GM10248 (cell line): ENCODE measurements at regions not wholly inside any gene's neighbourhood (a gene's known extent, or its start where the extent isn't known, plus 50 kb on each side); places are given as distances from the start of the nearest gene placed in this dataset.

Experiments used
- CTCF ChIA-PET: fragments of 300-600 bp; sonication (Branson Sonifier 250); formaldehyde crosslinking; extraction: SDS; loops from one replicate; lab custom pipeline; 2021; ENCODE audit warnings: antibody characterized with exemption; lab: Yijun Ruan, JAX
- POLR2A ChIA-PET: fragments of 350-650 bp; sonication (Branson Sonifier 250); formaldehyde crosslinking; extraction: SDS; loops from one replicate; lab custom pipeline; 2020; ENCODE audit warnings: antibody characterized with exemption; lab: Yijun Ruan, JAX
- DNase-seq: peaks from one replicate; pipeline ENCODE4 v3.0.0; 2012; ENCODE audit errors: extremely low spot score
- TF ChIP-seq, protein P1 (sequence below): IDR thresholded peaks from 2 replicates; pipeline ENCODE4 v1.5.1; 2012; ENCODE audit warnings: mild to moderate bottlenecking, low read depth; ENCODE audit errors: extremely low read depth, missing control alignments, control extremely low read depth

DNA sequence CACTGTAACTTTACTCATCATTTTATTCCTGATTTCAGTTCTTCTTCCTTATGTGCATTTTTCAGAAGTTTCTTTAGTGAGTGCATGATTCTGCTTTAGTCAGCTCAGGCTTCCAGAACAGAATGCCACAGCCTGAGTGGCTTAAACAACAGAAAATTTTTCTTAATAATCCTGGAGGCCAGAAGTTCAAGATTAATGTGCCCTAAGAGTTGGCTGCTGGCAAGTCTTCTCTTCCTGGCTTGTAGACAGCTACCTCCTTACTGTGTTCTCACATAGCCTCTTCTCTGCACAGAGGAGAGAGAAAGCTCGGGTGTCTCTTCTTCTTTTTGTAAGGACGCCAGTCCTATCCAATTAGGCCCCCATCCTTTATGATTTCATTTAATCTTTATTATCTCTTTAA, 443.1 kb upstream of the RGS17 start:
- TF ChIP-seq, protein P1, sequence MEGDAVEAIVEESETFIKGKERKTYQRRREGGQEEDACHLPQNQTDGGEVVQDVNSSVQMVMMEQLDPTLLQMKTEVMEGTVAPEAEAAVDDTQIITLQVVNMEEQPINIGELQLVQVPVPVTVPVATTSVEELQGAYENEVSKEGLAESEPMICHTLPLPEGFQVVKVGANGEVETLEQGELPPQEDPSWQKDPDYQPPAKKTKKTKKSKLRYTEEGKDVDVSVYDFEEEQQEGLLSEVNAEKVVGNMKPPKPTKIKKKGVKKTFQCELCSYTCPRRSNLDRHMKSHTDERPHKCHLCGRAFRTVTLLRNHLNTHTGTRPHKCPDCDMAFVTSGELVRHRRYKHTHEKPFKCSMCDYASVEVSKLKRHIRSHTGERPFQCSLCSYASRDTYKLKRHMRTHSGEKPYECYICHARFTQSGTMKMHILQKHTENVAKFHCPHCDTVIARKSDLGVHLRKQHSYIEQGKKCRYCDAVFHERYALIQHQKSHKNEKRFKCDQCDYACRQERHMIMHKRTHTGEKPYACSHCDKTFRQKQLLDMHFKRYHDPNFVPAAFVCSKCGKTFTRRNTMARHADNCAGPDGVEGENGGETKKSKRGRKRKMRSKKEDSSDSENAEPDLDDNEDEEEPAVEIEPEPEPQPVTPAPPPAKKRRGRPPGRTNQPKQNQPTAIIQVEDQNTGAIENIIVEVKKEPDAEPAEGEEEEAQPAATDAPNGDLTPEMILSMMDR: no peak
- no peak for DNase-seq
- CTCF ChIA-PET: interaction anchor here (0.9 to 1.5 kb wide), 2 partner anchors 14 to 41 kb away, joined by 3 read pairs; no protein-coding TSS in a partner anchor
- POLR2A ChIA-PET: no interaction called here

DNA sequence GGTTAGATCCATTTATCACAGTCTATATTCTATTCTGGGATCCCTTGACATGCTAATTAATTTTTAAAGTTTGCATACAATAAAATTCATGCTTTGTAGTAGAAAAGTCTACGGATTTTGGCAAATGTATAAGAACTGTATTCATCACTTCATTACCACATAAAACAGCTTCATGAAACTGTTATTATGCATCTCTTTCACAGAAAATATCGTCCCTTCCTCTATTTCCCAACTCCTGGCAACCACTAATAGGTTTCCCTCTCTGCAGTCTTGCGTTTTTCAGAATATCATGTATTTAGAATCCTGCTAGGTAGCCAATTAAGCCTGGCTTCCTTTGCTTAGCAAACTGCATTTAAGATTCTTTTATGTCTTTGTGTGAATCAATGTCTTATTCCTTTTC, 441.3 kb upstream of the RGS17 start:
- no peak for DNase-seq
- TF ChIP-seq, protein P1: no peak
- ChIA-PET POLR2A (no interaction called here), CTCF (interaction anchor here (2.2 kb wide), 1 partner anchor 15 kb away, joined by 6 read pairs; no protein-coding TSS in a partner anchor)

DNA sequence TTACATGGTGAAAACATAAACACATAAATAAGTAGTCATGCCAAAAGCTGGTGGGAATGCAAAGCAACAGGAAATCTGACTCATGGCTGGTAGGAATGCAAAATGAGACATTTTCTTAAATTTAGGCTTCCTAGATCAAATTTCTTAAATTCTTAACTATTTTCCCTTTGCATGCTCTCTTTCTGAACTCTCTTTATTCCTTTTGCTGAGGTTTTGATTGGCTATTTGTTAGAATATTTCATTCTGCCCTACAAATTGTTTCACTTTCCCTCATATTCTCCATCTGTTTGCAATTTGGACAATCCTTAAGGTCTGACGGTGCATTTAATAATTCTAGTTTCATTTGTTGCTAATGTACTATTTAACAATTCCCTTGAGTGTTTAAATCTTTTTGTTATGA, 437.5 kb upstream of the RGS17 start:
- ChIA-PET POLR2A (no interaction called here), CTCF (no interaction called here)
- no peak for DNase-seq
- TF ChIP-seq, protein P1: no peak

DNA sequence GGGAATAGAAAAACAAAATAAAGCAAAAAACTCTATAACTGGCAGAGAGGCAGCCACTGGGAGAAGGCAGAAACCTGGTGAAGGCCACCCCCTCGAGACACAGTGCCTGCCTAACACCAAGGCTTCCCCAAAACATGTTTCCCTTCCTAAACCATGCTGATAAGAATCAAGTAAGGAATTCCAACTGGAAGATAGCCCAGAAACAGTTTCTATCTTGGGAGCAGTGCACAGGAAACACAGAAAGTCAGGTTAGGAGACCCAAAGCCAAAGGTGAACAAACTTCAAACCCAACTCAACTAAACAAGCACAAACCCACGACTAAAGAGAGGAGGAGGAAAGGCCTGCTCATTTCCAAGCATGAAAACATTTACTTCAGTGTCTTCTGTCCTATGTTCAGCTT, 433.7 kb upstream of the RGS17 start:
- POLR2A ChIA-PET: no interaction called here
- TF ChIP-seq, protein P1: no peak
- no peak for DNase-seq
- CTCF ChIA-PET: no interaction called here

DNA sequence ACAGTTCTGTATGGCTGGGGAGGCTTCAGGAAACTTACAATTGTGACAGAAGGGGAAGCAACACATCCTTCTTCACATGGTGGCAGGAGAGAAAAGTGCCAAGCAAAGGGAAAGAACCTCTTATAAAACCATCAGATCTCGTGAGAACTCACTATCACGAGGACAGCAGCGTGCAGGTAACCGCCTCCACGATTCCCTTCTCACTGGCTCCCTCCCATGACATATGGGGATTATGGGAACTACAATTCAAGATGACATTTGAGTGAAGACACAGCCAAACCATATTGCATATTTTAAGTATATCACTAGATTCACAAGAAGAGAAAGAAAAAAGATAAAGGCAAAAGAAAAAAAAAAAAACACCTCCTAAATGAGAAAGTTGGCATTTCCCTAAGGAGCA, 431.9 kb upstream of the RGS17 start:
- CTCF ChIA-PET: no interaction called here
- TF ChIP-seq, protein P1: no peak
- no peak for DNase-seq
- POLR2A ChIA-PET: no interaction called here

DNA sequence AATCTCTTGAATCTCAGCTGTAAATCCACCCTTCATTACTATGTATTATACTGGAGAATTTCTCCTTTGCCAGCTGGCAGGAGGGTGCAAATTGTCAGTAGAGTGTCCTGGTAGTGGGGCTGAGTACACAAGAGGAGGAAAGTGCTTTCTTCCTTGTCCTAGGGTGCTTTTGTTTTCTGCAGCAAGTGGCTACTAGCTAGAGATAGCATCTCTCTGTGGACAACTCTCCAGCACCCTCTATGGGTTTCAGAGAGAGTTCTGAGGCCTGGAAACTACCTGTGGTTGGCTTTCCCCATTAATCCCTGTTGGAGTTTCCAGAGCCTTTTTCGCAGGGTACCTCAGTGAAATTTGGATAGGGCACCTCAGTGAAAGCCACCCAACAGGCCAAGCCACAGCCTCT, 422.5 kb upstream of the RGS17 start:
- DNase-seq: no peak
- TF ChIP-seq, protein P1: peak; percentile 2
- ChIA-PET POLR2A (no interaction called here), CTCF (no interaction called here)
